ELF-1 (cell line): ENCODE measurements at regions not wholly inside any gene's neighbourhood (a gene's known extent, or its start where the extent isn't known, plus 50 kb on each side); places are given as distances from the start of the nearest gene placed in this dataset.
"Not testable (repeated sequence)": the region's sequence is repeated elsewhere in the genome, so short reads cannot be mapped to it uniquely, and the experiment has no call there.

Source experiments
- DNase-seq: peaks from one replicate; pipeline ENCODE4 v3.0.0-alpha.2; 2016; ENCODE audit warnings: low read depth, low spot score

GRCh38 chr2:138269765-138270164, 231.8 kb upstream of the SPOPL start:
- DNase-seq: no peak

GRCh38 chr2:138271467-138271866, 230.1 kb upstream of the SPOPL start:
- DNase-seq: peak; percentile 87

GRCh38 chr2:138272524-138273195, 228.9 kb upstream of the SPOPL start:
- no peak for DNase-seq

GRCh38 chr2:138273280-138273679, 228.3 kb upstream of the SPOPL start:
- DNase-seq: not testable (repeated sequence)

GRCh38 chr2:138274421-138275291, 226.9 kb upstream of the SPOPL start:
- no peak for DNase-seq

GRCh38 chr2:138275292-138275690, 226.3 kb upstream of the SPOPL start:
- peak; percentile 78 for DNase-seq

GRCh38 chr2:138275881-138276280, 225.7 kb upstream of the SPOPL start:
- no peak for DNase-seq

GRCh38 chr2:138276339-138276738, 225.2 kb upstream of the SPOPL start:
- DNase-seq: peak; percentile 35

GRCh38 chr2:138277062-138277461, 224.5 kb upstream of the SPOPL start:
- DNase-seq: no peak

GRCh38 chr2:138279871-138280270, 221.7 kb upstream of the SPOPL start:
- no peak for DNase-seq

GRCh38 chr2:138280999-138281695, 220.4 kb upstream of the SPOPL start:
- no peak for DNase-seq

GRCh38 chr2:138282014-138282672, 219.4 kb upstream of the SPOPL start:
- no peak for DNase-seq

- no peak for DNase-seq
Observed at GRCh38 chr2:138291805-138292204, 209.8 kb upstream of the SPOPL start.

GRCh38 chr2:138293045-138293444, 208.5 kb upstream of the SPOPL start:
- DNase-seq: no peak

- no peak for DNase-seq
Observed at GRCh38 chr2:138293549-138293948, 208.0 kb upstream of the SPOPL start.

- no peak for DNase-seq
Observed at GRCh38 chr2:138294451-138294850, 207.1 kb upstream of the SPOPL start.

GRCh38 chr2:138296365-138296764, 205.2 kb upstream of the SPOPL start:
- DNase-seq: no peak

GRCh38 chr2:138298120-138298814, 203.3 kb upstream of the SPOPL start:
- DNase-seq: no peak

GRCh38 chr2:138298900-138299299, 202.7 kb upstream of the SPOPL start:
- no peak for DNase-seq

GRCh38 chr2:138306626-138307025, 194.9 kb upstream of the SPOPL start:
- no peak for DNase-seq

GRCh38 chr2:138307099-138307498, 194.5 kb upstream of the SPOPL start:
- no peak for DNase-seq
